Stimulated activated CD8-positive, alpha-beta memory T cell treated with anti-CD3 and anti-CD28 coated beads, Interleukin-15, amount 100 ng/mL, for 48 hours (primary cell): ENCODE measurements at regions not wholly inside any gene's neighbourhood (a gene's known extent, or its start where the extent isn't known, plus 50 kb on each side); places are given as distances from the start of the nearest gene placed in this dataset.

Experiments
- DNase-seq, 2 donors: peaks; one replicate each; pipeline ENCODE4 v3.0.0-alpha.2; 2020; ENCODE audit warnings: low read depth in 2 of 2

DNA sequence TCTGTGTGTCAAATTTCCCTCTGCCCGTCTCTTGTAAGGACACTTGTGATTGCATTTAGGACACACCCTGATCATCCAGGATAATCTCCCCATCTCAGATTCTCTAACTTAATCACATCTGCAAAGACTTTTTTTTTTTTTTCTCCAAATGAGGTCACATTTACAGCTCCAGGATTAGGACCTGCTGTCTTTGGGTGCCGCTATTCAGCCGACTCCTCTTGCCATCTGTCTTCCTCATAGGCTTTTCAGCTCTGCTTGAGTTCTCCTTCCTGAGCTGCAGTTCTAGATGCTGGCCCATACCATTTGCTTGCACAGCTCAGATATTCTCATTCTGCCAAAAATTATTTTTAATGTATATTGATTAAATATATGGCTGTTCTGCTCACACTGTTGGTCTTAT is 94.3 kb upstream of the TLE3 start:
- no peak for DNase-seq

DNA sequence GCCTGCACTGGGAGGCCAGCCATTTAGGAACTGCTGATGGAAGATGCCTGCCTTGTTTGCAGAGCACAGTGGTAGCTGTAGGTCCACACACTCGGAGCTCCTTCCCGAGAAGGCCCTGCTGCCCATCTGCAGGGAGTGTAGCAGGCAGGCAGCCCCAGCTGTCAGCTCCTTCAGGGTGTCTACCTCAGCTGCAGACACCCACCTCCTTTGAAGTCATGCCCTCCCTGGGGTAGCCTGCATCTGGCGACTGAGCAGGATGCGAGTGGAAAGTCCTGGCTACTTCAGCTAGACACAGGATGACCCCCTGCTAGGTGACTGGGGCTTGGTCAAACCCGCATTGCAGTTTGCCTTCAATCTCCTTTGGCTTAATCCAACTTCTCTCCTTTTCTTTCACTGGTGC is 93.2 kb upstream of the TLE3 start:
- DNase-seq = no peak

DNA sequence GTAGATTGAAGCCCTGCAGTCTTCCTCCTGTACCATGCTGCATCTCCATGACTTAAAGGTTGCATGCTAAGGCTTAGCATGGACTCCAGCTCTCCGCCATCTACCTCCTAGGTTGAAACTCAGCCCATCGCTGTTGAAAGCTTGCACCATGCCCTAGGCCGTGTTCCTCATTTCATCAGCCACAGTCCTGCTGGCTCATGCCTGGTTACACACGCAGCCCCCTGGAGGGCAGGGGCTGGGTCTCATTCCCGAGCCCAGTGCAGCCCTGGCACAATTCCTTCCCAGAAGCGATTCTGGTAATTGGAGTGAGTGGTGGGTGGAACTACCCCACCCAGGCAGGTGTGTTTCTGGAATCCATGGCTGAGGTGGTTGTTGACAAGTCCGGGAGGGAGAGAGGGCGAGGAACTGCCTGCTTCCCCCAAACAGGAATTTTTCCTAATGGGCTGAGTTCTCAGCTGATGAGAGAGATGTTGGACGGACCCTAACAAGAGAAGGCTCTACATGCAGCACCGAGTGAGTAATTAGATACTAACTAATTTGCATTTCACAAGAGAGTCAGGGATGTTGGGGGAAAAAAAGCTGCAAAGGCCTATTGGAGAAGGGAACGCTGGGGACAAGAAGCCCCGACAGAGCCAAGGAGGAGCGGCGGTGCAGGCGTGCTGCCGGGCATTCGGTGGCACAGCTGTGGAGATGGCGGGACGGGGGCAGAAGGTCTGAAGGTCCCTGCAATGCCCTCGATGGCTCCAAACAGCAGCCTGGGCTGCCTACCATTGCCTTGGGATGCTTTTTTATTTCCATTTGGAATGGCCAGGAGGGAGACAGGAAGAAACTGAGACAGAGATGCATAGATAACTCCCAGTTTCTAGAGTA is 92.3 kb upstream of the TLE3 start:
- no peak for DNase-seq

DNA sequence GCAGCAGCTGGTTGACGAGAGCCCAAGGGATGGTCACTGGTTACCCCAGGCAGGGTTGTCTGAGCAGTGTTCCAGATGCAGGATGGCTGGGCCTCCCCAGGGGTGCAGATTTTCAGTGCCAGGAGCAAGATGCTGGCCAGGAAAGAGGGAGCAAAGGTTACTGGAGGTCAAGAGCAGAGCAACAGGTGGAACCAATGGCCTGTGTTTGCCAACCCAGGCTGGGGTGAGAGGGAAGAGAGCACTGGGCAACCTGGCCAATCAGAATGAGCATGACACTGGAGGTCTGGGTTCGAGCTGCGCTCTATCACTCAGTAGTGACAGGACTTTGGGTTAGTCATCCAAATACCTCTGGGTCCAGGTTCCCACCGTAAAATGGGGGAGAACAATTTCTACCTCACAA is 90.6 kb upstream of the TLE3 start:
- DNase-seq = no peak

DNA sequence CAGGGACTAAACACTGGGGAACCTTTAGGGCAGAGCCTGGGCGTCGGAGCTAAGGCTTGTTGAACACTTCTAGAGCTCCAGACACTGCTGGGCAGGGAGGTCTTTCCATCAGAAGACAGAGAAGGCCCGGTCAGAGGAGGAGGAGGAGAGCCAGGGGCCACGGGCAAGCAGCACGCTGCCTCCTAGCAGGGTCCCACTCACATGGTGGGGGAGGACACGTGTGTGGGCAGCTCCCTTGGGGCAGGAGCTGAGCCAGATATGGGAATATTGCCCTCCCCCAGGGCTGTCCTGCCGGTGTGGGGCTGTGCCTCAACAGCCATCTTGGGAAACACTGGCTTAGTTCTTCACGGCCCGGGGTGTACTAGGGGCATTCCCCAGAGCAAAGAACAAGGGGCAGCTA is 89.6 kb upstream of the TLE3 start:
- no peak for DNase-seq

DNA sequence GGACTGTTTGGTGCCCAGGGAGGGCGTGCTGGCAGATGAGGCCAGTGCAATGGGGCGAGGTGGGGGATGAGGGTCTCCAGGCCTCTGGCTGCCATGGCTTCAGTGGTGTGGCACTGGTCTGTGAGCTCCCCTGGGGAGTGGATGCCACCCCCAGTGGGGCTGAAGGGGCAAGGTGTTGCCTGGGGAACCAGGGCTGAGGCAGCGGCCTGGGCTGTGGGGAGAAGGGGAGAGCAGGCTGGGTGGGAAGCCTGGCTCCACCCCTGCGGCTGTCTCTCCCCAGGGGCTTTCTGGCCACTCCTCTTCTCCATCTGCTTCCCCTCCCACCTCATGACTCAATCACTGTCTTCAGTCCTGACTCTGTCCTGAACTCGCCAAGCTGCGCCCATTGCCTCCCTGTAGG is 88.4 kb upstream of the TLE3 start:
- no peak for DNase-seq

DNA sequence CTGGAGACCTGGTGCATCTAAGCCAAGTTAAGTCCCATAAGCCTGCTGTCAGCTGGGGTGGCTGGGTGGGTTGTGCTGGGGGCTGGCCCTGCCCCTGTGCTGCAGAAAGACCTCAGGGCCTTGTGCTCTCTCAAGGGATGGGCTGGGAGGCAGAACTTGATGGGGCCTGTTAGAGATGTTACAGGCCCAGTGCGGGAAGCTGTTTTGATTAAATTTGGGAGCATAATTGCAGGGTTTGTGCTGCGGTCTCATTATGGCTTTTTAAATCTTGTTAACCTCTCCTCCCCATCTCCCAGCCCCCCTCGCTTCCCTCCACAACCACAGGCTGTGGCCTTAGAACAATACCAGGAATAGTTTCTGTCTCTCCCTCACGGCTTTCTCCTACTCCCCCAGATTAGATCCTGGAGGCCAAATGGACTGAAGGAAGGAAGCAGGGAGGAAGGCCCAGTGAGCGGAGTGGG is 87.6 kb upstream of the TLE3 start:
- no peak for DNase-seq

DNA sequence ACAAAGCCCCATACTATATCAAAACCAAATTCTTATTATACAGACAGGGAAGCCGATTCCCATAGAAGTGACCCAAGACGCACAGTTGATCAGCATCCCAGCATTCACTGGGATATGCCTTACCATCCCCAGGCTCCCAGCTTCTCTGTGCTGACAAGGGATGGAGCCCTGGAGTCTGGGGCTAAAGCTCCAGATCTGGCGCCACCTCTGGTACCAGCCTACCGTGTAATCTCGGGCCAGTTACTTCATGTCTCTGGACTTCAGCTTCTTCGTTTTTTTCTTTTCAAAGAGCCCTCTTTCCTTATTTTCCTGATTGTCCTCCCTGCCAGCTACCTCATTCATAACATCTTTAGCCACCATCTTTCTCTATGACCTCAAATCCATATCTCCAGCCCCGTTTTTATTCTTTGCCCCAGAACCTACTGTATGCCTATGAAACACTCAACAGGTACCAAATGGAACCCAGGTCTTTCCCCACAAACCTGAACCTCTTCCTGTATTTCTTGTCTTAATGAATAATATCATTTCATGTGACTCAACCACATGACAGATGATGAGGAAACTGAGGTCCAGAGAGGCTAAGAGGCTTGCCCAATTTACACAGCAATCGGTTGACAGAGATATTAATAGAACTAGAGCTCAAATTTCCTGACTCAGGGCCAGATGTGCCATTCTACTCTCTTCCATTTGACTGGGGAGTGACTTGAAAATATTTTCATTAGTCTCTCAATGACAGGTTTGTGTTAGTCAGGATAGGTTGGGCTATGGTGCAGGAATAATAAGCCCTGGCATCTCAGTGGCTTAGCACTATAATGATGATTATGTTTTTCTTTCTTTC is 85.4 kb upstream of the TLE3 start:
- no peak for DNase-seq

DNA sequence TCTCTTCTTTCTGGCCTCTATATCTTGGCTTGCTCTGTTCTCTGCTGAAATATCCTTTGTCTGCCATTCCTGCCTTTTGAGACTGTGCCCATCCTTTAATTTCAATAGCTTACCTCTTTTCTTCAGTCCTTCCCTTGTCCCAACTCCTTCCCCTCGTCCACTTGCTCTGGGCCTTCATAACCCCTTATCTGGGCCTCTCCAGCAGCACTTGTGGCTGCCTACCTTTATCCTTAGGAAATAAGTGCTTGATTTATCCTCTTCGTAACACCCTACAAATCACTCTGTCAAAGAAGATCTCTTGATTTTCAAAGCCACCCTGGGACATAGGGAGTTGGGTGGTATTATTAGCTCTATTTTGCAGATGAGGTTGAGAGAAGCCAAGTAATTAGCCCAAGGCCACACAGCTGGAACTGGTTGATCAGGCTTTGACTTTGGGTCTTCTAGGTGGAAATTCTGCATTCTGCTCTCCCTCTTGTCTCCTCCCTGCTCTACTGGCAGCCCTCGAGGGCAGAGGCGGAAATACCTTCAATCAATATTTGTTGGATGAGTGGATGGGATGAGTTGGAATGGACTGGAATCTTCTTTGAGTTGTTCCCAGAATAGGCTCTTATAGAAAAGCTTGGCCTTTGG is 84.0 kb upstream of the TLE3 start:
- no peak for DNase-seq

DNA sequence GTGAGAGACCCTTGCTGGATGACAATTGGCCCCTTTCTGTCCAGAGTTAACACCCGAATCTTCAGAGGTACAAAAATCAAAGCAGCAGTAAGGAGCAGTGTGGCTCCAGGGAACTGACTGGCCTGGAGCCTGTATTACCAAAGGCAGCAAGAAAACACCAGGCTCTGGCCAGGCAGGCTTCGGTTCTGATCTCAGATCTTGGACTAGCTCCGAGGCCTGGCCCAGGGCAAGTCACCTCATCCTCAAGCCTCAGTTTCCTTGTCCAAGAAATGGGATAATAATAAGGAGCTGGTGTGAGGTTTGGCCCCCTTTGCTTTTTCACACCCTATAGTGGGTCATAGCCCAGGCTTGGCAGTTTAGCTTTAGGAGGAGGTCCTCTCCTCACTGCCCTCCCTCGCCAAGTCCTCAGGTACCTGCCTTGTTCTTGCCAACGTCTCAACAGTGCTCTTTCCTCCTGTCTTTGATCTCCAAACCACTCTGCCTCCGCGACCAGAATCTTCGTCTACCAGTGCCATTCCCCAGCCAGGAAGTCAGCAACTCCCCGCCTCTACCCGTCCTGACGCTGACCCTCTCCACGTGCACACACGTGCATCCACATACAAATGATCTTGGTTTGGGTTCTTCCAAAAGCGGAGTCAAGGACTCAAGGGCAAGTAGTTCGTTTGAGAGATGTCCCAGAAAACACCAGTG is 82.6 kb upstream of the TLE3 start:
- DNase-seq = no peak

DNA sequence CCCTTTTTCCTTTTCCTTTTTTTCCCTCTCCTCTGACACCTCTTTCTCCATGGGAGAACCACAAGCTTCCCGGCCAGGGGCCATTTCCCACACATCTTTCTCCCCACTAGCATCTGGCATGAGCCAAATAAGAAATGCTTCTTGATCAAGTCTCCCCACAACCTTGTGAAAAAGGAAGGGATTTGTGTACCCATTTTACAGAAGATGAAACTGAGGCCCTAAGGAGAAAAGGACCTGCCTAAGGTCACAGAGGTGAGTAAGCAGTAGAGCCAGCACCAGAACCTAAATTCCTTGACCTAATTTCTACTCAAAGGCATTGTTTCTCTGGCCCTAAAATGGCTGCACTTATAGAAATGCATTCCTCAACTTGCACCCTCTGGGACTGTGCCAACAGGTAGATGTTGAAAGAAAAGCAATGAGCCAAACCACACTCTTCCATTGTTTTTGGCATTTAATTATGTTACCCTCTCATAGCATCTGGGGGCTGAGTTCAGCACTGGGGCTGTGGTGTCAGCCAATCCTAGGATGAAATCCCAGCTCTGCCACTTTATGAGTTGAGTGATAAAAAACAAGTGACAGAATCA is 81.7 kb upstream of the TLE3 start:
- DNase-seq = no peak

DNA sequence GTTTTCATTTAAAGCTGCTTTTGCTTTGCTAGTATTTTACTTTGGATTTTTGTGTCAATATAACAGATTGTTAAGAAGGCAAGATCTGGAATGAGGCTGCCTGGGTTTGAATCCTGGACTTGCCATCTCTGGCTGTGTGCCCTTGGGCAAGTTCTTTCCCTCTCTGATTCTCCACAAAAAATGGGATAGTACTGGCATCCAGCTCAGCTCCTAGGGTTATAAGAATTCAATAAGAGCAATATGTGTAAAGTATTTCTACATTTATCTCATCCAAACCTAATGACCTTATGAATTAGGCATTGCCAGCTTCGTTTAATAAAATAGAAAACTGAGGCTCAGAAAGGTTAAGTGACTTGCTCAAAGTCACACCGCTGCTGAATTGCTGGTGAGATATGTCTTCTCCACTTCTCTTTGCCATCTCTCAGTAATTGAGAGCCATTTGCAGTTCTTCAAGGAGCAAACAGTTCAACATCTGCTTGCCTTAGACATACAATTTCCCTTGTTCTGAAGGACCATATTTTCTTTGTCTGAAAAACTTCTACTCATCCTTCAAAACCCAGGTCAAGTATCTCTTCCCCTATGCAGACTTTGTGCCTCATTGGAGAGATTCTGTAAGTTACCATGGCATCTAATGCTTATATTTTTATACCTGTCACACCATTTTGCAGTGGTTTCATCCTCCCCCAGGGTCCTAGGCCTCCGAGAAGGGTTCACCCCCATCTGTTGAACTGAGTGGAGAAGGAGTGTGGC is 80.8 kb upstream of the TLE3 start:
- DNase-seq = no peak

DNA sequence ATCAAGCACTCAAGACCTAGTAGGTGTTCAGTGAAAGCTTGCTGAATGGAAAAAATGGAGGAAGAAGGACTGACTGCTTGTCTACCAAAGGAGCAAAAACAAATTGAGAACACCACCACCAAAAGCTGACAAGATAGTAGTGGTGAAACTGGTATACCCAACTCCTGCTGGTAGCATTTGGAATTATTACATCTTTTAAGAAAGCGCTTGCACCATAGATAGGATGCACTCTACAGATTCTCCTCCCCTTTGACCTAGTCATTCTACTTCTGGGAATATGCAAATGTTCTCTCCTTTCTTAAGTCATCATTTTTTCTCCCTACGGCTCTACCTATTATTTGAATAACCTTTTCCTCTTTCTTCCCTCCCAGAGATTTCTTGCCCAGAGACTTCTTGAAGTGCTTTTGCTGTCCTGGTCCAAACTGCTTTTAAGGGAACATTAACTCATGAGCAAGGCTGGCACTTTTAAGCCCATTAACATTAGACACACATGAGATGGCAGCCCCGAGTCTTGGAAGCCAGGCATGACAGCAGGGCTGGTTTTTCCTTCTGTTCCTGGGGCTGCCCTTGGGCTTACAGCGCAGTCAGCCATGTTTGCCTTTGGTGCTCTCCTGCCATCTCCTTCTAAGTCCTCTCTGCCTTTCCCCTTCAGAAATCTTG is 75.0 kb upstream of the TLE3 start:
- DNase-seq = no peak

DNA sequence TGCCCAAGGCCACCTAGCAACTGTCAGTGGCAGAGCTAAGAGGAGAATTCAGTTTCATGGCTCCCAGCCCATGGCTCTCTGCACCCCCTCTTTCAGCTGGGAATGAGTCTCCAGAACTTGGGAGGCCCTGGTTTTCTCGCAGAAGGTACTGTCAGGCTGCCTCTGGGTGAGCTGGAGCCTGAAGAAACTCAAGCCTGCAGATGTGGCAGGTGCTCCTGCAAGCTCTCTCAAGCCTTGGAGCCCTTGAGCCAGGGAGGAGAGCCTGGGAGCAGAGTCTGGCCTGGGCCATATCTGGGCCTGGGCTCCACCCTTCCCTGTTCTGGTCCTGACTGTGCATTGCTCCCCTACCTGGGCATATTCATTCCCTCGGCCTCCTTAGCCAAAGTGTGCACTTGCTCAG is 74.4 kb upstream of the TLE3 start:
- no peak for DNase-seq

DNA sequence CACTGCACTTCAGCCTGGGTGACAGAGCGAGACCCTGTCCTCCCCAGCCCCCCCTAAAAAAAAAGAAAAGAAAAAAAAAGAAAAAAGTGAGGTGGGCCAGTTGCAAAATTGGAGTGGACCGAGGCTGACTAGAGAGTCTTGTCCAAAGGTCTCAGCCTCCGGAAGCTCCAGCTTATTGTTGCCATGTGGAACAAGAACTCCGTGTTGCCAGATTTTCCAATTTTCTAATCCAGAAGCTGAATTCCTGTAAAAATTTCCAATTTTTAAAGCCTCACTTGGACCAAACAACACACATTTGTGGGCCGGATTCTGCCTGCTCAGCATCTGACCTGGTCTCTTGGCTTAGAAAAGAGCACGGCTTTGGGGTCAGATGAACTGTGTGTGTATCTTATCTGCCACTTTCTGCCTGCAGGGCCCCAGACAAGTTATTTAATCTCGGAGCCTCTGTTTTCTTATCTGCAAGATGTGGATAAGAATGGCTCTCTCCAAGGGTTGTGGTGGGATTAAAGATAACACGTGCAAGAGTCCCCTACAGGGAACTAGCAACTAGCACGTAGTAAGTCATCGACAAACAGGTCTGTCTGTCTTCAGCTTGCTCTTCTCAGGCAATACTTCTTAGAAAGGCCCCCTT is 73.7 kb upstream of the TLE3 start:
- DNase-seq = no peak

DNA sequence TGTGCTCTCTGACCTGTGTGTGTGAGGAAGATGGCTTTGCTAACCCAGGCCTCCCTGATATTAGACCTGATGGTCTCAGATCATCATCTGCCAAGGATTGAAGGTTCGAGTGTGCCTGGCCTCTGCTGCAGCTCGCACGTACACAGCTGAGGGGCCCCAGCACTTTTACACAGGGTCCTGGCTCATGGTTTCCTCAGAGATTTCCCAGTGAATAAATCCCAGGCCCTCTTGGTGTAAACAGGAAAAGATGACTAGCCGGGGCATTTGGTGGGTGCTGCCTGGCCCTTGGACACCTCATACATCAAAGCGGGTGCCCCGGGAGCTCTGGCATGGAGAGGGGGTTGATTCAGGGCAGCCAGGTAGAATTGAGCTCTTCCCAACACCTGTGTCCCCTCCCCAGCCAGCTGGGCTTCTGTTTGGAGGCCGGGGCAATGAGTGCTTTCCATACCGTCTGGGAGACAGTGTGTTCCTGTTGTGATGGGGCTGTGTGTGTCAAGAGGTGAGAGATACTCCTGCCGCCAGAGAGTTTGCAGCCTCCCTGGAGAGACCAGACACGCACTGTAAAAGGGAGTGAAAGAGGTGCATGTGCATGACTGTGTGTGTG is 72.5 kb upstream of the TLE3 start:
- DNase-seq = no peak

DNA sequence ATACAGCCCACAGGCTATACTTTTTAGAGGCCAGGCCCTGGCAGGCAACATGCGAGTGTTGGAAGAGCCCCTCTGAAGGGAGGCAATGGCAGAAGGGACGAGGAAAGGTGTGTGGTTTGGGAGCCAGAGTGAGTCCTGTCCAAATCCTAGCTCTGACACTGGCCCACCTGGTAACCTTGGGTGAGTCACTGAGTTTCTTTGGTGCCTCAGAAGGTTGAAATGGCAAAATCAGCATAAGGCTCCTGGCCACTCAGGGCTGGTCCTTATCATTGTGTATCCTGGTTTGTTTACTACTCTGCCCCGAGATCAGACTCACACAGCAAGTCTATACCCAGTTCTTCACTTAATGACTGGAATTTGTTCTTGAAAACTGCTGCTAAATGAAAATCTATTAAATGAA is 71.4 kb upstream of the TLE3 start:
- DNase-seq = no peak

DNA sequence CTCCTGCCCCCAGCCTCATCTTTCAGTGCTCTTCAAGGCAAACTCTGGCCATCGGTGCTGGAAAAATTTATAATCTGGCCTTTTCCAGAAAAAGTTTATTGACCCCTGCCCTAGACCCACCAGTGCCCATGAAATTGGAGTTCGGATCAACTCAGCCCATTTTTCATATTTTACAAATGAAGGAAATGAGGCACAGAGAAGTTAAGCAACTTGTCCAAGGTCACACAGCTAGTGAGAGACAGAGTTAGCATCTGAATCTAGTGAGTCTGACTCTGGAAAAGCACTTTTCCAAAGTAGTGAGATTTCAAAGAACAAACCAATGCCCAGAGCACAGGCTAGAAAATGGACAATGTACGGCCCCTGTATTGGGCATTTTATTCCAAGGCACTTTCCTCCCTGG is 69.4 kb upstream of the TLE3 start:
- DNase-seq = no peak

DNA sequence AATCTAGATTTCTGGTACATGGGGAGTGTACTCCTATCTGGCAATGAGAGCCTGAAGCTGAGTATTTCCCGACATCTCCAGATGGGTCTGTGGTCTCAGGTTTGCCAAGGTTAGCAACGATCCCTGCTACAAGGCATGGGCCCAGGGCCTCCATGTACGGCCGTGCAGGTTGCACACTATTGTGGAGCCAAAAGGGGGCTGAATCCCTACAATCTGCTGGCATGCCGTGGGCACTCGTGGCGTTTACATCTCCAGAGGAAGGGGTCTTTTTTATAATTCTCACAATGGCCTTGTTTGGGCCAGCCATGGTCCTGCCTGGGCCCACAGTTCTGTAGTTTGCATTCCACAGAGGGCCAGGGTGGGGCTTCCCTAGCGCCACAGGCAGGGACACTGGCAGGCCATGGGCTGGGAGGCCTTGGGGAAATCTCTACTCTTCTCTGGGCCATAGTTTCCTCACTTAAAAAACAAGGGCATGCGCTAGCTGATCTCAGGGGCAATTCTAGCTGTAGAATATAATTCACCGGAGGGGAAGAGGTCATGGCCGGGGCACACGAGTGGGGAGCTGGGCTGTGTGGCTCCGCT is 68.9 kb upstream of the TLE3 start:
- DNase-seq = no peak
